NCI-H1930 (cell line): ENCODE measurements at regions not wholly inside any gene's neighbourhood (a gene's known extent, or its start where the extent isn't known, plus 50 kb on each side); places are given as distances from the start of the nearest gene placed in this dataset.
A peak's percentile ranks its signal among the peaks of the same experiment; 100 is the strongest.
"Not testable (repeated sequence)": the region's sequence is repeated elsewhere in the genome, so short reads cannot be mapped to it uniquely, and the experiment has no call there.

ENCODE experiments used
- DNase-seq, 2 experiments: peaks; one replicate each; lab custom pipeline; 2025; lab: John Stamatoyannopoulos, UW

- DNase-seq = no peak
These were observed 714.9 kb upstream of the ADGRL3 start for GRCh38 chr4:60485276-60485675.

GRCh38 chr4:60487118-60487761, 712.9 kb upstream of the ADGRL3 start:
- DNase-seq = not testable (repeated sequence)

GRCh38 chr4:60500810-60501209, 699.3 kb upstream of the ADGRL3 start:
- DNase-seq = no peak

GRCh38 chr4:60502733-60503132, 697.4 kb upstream of the ADGRL3 start:
- no peak for DNase-seq

GRCh38 chr4:60506061-60506460, 694.1 kb upstream of the ADGRL3 start:
- no peak for DNase-seq

GRCh38 chr4:60522265-60522664, 677.9 kb upstream of the ADGRL3 start:
- no peak for DNase-seq

GRCh38 chr4:60531776-60532379, 668.2 kb upstream of the ADGRL3 start:
- DNase-seq = no peak

GRCh38 chr4:60544981-60545380, 655.1 kb upstream of the ADGRL3 start:
- no peak for DNase-seq

- DNase-seq = peak; percentile 51 to 73
These were observed 637.8 kb upstream of the ADGRL3 start for GRCh38 chr4:60562334-60562733.

GRCh38 chr4:60565558-60565957, 634.6 kb upstream of the ADGRL3 start:
- no peak for DNase-seq

- no peak for DNase-seq
These were observed 624.8 kb upstream of the ADGRL3 start for GRCh38 chr4:60575336-60575735.

- no peak for DNase-seq
These were observed 620.8 kb upstream of the ADGRL3 start for GRCh38 chr4:60579335-60579734.

- DNase-seq = no peak
These were observed 618.1 kb upstream of the ADGRL3 start for GRCh38 chr4:60581919-60582536.

GRCh38 chr4:60588556-60588955, 611.6 kb upstream of the ADGRL3 start:
- DNase-seq = no peak

- DNase-seq = no peak
These were observed 610.7 kb upstream of the ADGRL3 start for GRCh38 chr4:60589425-60589824.

GRCh38 chr4:60590116-60590515, 610.0 kb upstream of the ADGRL3 start:
- no peak for DNase-seq

GRCh38 chr4:60605646-60606354, 594.3 kb upstream of the ADGRL3 start:
- no peak for DNase-seq

- no peak for DNase-seq
These were observed 588.2 kb upstream of the ADGRL3 start for GRCh38 chr4:60611762-60612496.

GRCh38 chr4:60617731-60618130, 582.4 kb upstream of the ADGRL3 start:
- no peak for DNase-seq

- no peak for DNase-seq
These were observed 580.4 kb upstream of the ADGRL3 start for GRCh38 chr4:60619531-60620305.

GRCh38 chr4:60637976-60638375, 562.1 kb upstream of the ADGRL3 start:
- no peak for DNase-seq
